Endothelial cell of umbilical vein (primary cell): ENCODE measurements at regions not wholly inside any gene's neighbourhood (a gene's known extent, or its start where the extent isn't known, plus 50 kb on each side); places are given as distances from the start of the nearest gene placed in this dataset.
"Not testable (repeated sequence)": the region's sequence is repeated elsewhere in the genome, so short reads cannot be mapped to it uniquely, and the experiment has no call there.

Experiments
- BruUV-seq: library from RNA; stranded (reverse); fragments of 400-500 nt; replicated peaks from 2 replicates; lab custom pipeline; 2021; lab: Mats Ljungman, UMichigan
- CTCF ChIA-PET: fragments of 300-600, 350-600 bp; sonication (Branson Sonifier 250); formaldehyde crosslinking; loops from one replicate; lab custom pipeline; 2021; ENCODE audit warnings: antibody characterized with exemption, inconsistent platforms; lab: Charles Lee
- POLR2A ChIA-PET: fragments of 300-600, 350-600 bp; sonication (Branson Sonifier 250); formaldehyde crosslinking; loops from one replicate; lab custom pipeline; 2021; ENCODE audit warnings: antibody characterized with exemption, inconsistent platforms; lab: Charles Lee
- DNase-seq: peaks from one replicate; pipeline ENCODE4 v3.0.0-alpha.2; 2011; ENCODE audit warnings: low read depth, low spot score
- FAIRE-seq: peaks from 2 replicates; lab custom pipeline; 2011; peaks lifted over from hg19 to GRCh38; lab: Jason Lieb, UNC
- H2AFZ ChIP-seq: 2 replicates; pipeline ENCODE4 v1.6.0; 2012; ENCODE audit warnings: low read depth, low read length, control low read depth, inconsistent platforms
- H3K27ac ChIP-seq: 2 replicates; pipeline ENCODE4 v1.5.1; 2011; ENCODE audit warnings: low read depth, mild to moderate bottlenecking, control low read depth, low read length, moderate library complexity; ENCODE audit not compliant: insufficient read depth
- H3K27me3 ChIP-seq, 2 experiments: 2 replicates each; pipeline versions ENCODE4 v1.6.0 to v1.6.1; 2011; ENCODE audit warnings: low read length in 2 of 2, mixed read lengths in 1 of 2; ENCODE audit not compliant: control insufficient read depth in 2 of 2, insufficient read depth in 2 of 2
- H3K36me3 ChIP-seq, 2 experiments: 2 replicates in 1 of 2; 3 replicates in 1 of 2; pipeline ENCODE4 v1.5.1; 2011; ENCODE audit warnings: low read length in 2 of 2, mild to moderate bottlenecking in 1 of 2, moderate library complexity in 1 of 2; ENCODE audit not compliant: control insufficient read depth in 2 of 2, insufficient read depth in 2 of 2; ENCODE audit errors: extremely low read depth in 1 of 2
- H3K4me1 ChIP-seq: 3 replicates; pipeline ENCODE4 v1.5.1; 2011; ENCODE audit warnings: mild to moderate bottlenecking, low read length; ENCODE audit not compliant: control insufficient read depth, insufficient read depth; ENCODE audit errors: extremely low read depth
- H3K4me2 ChIP-seq: 2 replicates; pipeline ENCODE4 v1.6.1; 2011; ENCODE audit warnings: low read length, control low read depth, mixed read lengths; ENCODE audit not compliant: insufficient read depth
- H3K4me3 ChIP-seq, 3 experiments: fragments of 200-600 bp in 1 of 3; sonication (generic), shearing (Covaris generic) in 1 of 3; replicated peaks in 1 of 3; 2 replicates each; pipeline ENCODE4 v1.5.1; 2011 to 2016; ENCODE audit warnings: control low read depth in 3 of 3, low read length in 3 of 3, mild to moderate bottlenecking in 2 of 3, inconsistent platforms in 1 of 3, low read depth in 1 of 3, moderate library complexity in 1 of 3; ENCODE audit not compliant: insufficient read depth in 1 of 3
- H3K79me2 ChIP-seq: 2 replicates; pipeline ENCODE4 v1.6.0; 2012; ENCODE audit warnings: low read length, inconsistent platforms; ENCODE audit not compliant: control insufficient read depth, insufficient read depth
- H3K9ac ChIP-seq: replicated peaks from 2 replicates; pipeline ENCODE3; 2011; ENCODE audit warnings: low read length, control low read depth; ENCODE audit not compliant: insufficient read depth; ENCODE audit errors: extremely low read depth
- H3K9me1 ChIP-seq: replicated peaks from 3 replicates; pipeline ENCODE4 v1.6.0; 2011; ENCODE audit warnings: mild to moderate bottlenecking, low read length; ENCODE audit not compliant: control insufficient read depth, insufficient read depth; ENCODE audit errors: extremely low read depth
- H3K9me3 ChIP-seq: replicated peaks from 2 replicates; pipeline ENCODE4 v1.5.1; 2012; ENCODE audit warnings: low read length, inconsistent platforms; ENCODE audit not compliant: control insufficient read depth, insufficient read depth
- H4K20me1 ChIP-seq: replicated peaks from 2 replicates; pipeline ENCODE3; 2011; ENCODE audit warnings: mild to moderate bottlenecking, low read length; ENCODE audit not compliant: control insufficient read depth, insufficient read depth; ENCODE audit errors: extremely low read depth
- JUN ChIP-seq: IDR thresholded peaks from 2 replicates; pipeline ENCODE4 v1.6.1; 2011; ENCODE audit warnings: borderline replicate concordance, low read depth; ENCODE audit not compliant: insufficient read length, insufficient read depth
- dilution Hi-C: fragments of 300-500 bp; cut with MboI; formaldehyde crosslinking; loops from one replicate; pipeline ENCODE4 v1.15.0; 2019; ENCODE audit warnings: low sequenced_read_pairs; ENCODE audit not compliant: extremely low pct_ligation_motif_present
- intact Hi-C: fragments of 100-400 bp; cut with micrococcal nuclease; formaldehyde crosslinking; loops from one replicate; pipeline ENCODE4 v1.10.0; 2022
- TF ChIP-seq, protein P1 (sequence below), 2 donors: IDR thresholded peaks; 1 replicate in 1 of 2; 2 replicates in 1 of 2; pipeline ENCODE4 v1.5.1; 2011; ENCODE audit warnings: low read length in 2 of 2, mild to moderate bottlenecking in 2 of 2, moderate library complexity in 2 of 2, control low read depth in 1 of 2, inconsistent platforms in 1 of 2, low read depth in 1 of 2; ENCODE audit not compliant: insufficient read depth in 1 of 2; ENCODE audit errors: extremely low read depth in 1 of 2

DNA sequence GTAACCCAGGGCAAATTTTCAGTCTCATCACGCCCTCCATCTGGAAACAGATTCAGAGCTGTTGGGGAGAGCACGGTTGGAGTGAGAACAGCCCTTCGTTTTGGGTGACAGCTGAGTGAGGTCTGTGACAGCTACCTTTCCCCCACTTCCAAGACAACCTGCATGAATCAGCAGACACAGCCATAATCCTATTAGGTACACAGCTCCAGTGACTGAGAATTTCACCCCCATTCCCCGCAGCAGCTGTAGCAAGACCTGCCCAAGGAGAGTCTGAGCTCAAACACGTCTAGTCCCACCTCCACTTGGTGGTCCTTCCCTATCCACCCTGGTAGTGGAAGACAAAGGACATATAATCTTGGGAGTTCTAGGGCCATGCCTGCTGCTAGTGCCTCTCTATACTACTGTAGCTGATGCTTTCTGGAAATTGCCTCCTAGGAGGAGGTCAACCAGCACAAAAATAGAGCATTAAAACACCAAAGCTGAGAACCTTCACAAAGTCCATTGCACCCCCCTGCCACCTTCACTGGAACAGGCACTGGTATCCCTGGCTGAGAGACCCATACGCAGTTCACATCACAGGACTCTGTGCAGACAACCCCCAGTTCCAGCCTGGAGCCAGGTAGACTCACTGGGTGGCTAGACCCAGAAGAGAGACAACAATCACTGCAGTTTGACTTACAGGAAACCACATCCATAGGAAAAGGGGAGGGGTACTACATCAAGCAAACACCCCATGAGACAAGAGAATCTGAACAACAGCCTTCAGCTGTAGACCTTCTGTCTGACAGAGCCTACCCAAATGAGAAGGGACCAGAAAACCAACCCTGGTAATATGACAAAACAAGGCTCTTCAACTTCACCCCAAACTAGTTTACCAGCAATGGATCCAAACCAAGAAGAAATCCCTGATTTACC is 448.6 kb upstream of the CBLB start:
- no peak for DNase-seq
- no peaks in the 10 kb centered on the region for H3K27me3 ChIP-seq
- H3K9me3 ChIP-seq: no peaks in the 10 kb centered on the region
- H2AFZ ChIP-seq: no peak overlapping the region
- no peaks in the 10 kb centered on the region for H3K79me2 ChIP-seq
- H3K4me1 ChIP-seq: no peaks in the 10 kb centered on the region
- H3K27ac ChIP-seq: no peak overlapping the region
- no peaks in the 10 kb centered on the region for H3K36me3 ChIP-seq
- BruUV-seq: no TSS peak
- no peak for FAIRE-seq
- POLR2A ChIA-PET: interaction anchor here (0.6 kb wide), 1 partner anchor 22 kb away, joined by 3 read pairs; no protein-coding TSS in a partner anchor
- TF ChIP-seq, protein P1, sequence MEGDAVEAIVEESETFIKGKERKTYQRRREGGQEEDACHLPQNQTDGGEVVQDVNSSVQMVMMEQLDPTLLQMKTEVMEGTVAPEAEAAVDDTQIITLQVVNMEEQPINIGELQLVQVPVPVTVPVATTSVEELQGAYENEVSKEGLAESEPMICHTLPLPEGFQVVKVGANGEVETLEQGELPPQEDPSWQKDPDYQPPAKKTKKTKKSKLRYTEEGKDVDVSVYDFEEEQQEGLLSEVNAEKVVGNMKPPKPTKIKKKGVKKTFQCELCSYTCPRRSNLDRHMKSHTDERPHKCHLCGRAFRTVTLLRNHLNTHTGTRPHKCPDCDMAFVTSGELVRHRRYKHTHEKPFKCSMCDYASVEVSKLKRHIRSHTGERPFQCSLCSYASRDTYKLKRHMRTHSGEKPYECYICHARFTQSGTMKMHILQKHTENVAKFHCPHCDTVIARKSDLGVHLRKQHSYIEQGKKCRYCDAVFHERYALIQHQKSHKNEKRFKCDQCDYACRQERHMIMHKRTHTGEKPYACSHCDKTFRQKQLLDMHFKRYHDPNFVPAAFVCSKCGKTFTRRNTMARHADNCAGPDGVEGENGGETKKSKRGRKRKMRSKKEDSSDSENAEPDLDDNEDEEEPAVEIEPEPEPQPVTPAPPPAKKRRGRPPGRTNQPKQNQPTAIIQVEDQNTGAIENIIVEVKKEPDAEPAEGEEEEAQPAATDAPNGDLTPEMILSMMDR (IDR thresholded peaks at IDR 0.05; ENCODE audit: extremely low read depth in 1 of 2, insufficient read depth in 1 of 2, low read depth in 1 of 2, low read length in 2 of 2): no peak
- no peak for TF ChIP-seq JUN
- dilution Hi-C loops: no loop called here
- intact Hi-C loops: no loop called here
- H3K4me3 ChIP-seq: no peak overlapping the region
- H4K20me1 ChIP-seq: no peaks in the 10 kb centered on the region
- H3K9me1 ChIP-seq: no peaks in the 10 kb centered on the region
- no peak overlapping the region for H3K9ac ChIP-seq
- no peak overlapping the region for H3K4me2 ChIP-seq
- CTCF ChIA-PET: interaction anchor here (1.0 kb wide), 1 partner anchor 11 kb away, joined by 3 read pairs; no protein-coding TSS in a partner anchor

GRCh38 chr3:106321438-106321837 is 452.6 kb upstream of the CBLB start:
- FAIRE-seq, H3K27ac ChIP-seq, BruUV-seq, POLR2A ChIA-PET, H3K9ac ChIP-seq, H2AFZ ChIP-seq, H3K79me2 ChIP-seq, intact Hi-C loops, H3K4me3 ChIP-seq, CTCF ChIA-PET, H4K20me1 ChIP-seq, H3K27me3 ChIP-seq, H3K36me3 ChIP-seq, dilution Hi-C loops, H3K4me1 ChIP-seq, DNase-seq, H3K9me3 ChIP-seq, H3K9me1 ChIP-seq, H3K4me2 ChIP-seq: not testable (repeated sequence)
